HTR-8/SVneo (cell line): ENCODE measurements at regions not wholly inside any gene's neighbourhood (a gene's known extent, or its start where the extent isn't known, plus 50 kb on each side); places are given as distances from the start of the nearest gene placed in this dataset.

Experiments
- DNase-seq: peaks from one replicate; pipeline ENCODE4 v3.0.0; 2011; ENCODE audit warnings: low spot score, mixed read lengths; ENCODE audit not compliant: insufficient read length
- FAIRE-seq: peaks from 2 replicates; lab custom pipeline; 2011; peaks lifted over from hg19 to GRCh38; lab: Jason Lieb, UNC

DNA sequence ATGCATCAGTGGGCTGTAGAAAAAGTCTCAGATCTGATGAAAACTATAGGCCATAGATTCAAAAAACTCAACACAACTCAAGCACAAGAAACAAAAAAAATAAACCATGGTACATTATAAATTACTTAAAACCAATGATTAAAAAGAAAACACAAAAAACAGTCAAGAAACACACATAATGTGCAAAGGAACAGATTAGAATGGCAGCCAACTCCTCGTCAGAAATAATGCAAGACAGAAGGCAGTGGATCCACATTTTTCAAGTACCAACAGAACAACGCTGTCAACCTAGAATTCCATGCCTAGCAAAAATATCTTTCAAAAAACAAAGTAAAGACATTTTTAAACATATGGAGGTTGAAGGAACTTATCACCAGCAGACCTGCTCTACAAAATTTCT lies 69.7 kb downstream of the PSMB1 start:
- DNase-seq (no peak), FAIRE-seq (no peak)

DNA sequence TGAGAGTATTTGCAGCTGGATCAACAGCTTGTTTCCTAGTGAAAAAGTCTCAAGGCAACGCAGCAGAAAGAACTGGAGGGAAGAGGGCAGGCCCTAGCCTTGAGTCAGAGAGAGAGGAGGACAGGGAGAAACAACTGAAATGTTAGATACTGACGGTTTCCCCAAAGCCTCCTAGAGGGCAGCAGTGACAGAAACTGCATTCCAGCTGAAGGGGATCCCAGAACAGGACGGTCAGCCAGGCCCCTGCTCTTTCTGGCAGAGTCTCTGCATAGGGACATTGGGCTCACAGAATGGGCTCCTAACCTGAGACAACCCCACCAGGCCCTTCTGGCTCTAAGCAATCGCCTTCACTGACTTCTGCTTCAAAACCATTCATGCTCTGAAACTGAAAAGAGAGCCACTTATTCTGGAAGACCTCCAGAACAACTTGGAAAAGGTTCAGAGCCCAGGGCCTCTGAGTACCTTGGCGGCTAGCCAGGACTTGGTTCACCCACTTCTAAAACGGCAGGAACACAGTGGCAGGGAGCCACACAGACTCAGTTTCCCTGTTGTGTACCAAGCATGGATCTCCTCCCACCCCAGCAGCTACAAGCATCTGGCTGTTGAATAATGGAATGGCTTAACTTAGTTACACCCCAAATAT lies 72.9 kb downstream of the PSMB1 start:
- FAIRE-seq: no peak
- DNase-seq: peak; percentile 17

DNA sequence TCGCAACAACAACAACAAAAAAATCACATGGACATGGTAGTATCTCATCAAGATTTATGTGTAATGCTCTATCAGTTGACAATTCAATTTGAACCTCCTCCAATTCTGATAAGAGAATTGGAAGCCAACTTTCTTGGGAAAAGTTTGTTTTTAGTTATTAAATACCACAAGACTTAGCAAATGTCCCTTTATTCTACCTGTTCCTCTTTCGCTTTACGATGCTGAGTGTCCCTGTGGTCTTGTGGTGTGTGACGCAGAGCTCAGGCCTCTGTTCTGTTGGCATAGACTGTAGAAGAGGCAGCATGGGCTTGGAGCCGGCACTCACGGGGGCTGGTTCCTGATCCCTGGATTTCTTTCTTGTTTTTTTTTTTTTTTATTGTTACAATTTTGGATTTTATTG lies 76.7 kb downstream of the PSMB1 start:
- DNase-seq: no peak

DNA sequence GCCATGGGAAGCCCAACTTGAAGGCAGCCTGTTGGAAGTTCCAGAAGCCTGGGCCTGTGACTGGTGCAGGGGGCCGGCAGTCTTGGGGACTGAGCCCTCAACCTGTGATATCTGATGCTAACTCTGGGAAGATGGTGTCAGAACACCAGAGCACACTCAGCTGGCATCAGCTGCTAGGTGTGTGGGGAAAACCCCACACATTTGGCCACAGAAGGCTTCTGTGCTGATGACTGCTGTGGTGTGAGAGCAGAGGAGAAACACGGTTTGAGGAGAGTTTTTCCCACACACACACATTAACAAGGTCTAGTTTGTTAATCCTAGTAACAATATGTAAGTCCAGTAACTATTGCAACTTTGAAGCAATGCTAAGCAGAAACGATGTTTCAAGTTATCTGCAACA lies 78.0 kb downstream of the PSMB1 start:
- FAIRE-seq: no peak
- no peak for DNase-seq

More for the DNA sequence above, 76.7 kb downstream of the PSMB1 start:
- FAIRE-seq: no peak

DNA sequence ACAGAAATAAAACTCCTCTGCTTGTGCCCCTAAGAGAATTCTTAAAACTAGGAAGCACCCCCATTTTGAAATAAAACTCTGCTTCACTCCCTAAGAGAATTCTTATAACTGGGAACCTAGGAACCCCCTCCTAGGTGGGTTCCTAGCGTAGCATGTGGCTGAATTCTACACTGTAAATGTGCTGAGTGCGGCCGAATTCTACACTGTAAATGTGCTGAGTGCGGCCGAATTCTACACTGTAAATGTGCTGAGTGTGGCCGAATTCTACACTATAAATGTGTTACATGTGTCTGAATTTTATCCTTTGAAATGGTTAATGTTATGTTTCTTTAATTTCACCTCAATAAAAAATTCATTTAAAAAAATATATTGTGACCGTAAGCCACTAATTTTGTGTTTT lies 79.3 kb downstream of the PSMB1 start:
- DNase-seq (no peak), FAIRE-seq (no peak)

DNA sequence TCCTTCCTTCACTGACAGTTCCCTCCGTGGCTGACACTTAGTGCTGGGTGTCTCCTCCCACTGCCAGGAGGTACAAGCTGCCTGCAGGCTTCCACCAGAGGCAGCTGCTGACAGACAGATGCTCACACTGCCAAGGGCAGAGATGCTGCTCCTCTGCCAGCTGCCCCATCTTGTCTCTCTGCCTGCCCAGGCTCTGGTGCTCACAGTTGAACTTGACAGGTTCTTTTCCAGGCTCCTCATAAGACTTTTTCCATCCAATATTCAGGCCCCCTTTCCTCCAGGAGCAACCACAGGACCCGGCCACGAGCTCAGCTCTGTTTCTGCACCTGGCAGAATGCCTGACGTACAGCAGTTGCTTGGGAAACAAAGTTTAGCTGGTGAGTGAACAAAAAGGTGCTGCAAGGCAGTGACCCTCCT lies 79.8 kb downstream of the PSMB1 start:
- FAIRE-seq: no peak
- no peak for DNase-seq

DNA sequence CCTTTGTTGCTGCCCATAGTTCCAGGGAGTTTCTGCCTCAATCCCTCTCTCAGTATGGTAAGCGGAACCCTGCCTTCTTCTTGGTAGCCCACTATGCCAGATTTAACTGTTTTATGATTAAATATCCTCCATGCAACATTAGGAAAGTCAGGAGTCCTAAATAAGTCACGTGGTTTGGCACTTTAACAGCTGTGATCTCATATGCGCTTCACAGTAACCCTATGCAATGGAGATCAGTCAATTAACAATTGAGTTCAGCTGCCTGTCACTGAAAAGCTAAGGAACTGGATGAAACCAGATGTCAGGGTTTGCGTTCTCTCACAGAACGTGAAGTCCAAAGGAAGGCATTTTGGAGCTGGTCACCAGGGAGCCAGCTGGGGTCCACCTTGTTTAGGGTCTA lies 81.6 kb downstream of the PSMB1 start:
- no peak for FAIRE-seq
- DNase-seq: no peak

DNA sequence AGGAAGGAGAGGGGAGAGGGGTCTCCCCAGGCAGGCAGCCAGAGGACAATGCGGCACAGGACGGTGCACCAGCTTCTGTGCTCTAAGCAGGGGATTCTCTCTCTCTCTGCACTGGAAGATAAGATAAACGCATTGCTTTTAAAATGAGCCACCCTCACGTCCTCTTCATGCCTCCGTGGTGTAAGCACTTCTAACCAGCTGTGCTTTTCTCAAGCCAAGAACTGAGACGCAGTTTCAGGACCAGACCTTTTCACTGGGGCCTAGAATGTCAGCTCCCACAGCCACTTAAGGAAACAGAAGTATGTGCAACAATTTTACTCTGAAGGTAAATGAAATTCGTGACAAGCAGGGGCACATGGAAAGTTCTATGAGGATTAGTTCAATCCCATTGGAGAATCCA lies 82.4 kb downstream of the PSMB1 start:
- no peak for FAIRE-seq
- no peak for DNase-seq

DNA sequence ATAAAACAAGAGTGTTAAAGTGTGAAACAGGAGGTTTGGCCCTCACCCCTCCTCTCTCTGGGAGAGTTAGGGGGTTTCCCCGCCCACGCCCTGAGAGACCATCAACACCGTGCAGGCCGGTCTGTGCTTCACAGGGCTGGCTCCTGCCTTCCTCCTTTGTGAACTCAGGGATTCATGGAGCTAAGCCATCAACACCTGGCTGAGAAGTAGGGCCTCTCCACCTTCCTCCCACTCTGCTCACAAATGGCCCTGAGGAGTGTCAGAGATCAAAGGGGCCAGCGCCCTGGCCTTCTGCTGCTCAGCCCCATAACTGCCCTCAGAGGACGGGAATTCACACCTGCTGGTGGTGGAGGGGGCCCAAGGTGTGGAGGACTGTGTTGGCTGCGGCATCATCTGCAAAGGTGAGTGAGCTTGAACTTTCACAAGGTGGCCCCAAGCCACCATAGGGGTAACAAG lies 88.6 kb downstream of the PSMB1 start:
- DNase-seq (no peak), FAIRE-seq (no peak)

DNA sequence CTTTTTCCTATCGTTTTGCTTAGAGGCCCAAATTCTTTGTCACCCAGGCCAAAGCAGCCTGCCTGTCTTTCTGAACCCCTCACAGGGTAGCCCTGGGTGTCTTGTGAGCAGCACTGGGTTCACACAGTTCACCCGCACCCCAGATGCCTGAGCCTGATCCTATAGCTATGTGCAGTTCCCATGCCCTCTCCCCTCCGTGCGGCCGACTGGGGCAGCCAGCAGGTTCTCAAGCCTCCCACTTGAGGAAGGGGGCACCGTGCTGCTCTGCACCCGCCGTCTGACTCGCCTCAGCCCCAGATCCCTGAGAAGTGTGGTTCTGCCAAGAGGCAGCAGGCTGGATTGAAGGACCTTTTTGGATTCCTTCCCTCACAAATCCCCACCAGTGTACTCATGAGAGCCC lies 89.0 kb downstream of the PSMB1 start:
- DNase-seq (no peak), FAIRE-seq (no peak)

DNA sequence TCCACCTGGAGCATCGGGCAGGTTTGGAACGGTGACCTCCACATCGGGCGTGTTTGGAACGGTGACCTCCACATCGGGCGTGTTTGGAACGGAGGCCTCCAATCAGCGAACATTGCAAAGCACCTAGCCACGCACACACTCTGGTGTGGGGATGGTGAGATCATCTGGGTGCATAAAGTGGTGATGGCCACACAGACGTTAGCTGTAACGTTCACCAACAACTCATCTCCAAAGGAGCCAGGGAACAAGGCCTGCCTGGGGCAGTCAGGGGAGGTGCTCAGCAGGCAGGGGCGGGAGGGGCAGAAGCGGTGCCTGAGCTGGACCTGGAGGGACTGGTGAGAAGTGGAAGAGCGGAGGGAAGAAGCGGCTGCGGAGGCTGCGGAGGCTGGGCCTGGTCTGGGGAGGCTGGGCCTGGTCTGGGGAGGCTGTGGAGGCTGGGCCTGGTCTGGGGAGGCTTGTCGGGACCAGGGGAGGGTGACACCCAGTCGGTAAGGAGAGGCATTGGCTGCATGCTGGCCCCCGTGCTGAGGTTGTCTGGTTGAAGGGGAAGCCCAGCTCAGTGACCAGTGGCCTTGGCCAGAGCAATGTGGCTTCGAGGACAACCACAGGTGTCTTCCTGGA lies 89.9 kb downstream of the PSMB1 start:
- DNase-seq: no peak
- FAIRE-seq: no peak

DNA sequence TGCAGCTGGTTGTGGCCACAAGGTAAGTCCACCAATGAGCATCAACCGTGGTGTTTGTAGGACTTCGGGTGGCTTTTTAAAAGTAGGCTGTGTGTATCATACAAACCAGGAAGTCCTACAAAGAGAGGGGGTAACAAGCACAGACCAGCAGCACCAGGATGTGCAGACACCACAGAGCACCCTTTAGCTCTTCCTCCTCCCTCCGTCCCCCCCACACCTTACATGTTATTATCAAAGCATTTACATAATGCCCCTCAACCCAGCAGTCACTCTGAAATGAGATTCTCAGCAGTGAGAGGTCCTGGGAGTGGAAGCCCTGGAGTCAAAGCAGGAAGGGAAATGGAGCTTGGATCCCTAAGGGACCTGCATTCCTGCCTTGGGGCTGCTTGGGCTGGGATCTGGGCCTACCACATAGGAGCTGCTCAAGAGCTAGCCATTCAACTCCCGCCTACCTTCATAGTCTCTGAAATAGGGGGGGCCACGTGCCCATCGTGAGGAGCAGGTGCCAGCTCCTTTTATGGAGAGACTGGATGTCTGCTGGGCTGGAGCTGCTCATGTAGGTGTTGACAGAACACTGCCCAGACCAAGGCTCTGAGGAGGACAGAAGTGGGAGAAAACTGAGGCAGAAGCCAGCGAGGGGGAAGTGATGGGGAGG lies 90.6 kb downstream of the PSMB1 start:
- DNase-seq (no peak), FAIRE-seq (no peak)

DNA sequence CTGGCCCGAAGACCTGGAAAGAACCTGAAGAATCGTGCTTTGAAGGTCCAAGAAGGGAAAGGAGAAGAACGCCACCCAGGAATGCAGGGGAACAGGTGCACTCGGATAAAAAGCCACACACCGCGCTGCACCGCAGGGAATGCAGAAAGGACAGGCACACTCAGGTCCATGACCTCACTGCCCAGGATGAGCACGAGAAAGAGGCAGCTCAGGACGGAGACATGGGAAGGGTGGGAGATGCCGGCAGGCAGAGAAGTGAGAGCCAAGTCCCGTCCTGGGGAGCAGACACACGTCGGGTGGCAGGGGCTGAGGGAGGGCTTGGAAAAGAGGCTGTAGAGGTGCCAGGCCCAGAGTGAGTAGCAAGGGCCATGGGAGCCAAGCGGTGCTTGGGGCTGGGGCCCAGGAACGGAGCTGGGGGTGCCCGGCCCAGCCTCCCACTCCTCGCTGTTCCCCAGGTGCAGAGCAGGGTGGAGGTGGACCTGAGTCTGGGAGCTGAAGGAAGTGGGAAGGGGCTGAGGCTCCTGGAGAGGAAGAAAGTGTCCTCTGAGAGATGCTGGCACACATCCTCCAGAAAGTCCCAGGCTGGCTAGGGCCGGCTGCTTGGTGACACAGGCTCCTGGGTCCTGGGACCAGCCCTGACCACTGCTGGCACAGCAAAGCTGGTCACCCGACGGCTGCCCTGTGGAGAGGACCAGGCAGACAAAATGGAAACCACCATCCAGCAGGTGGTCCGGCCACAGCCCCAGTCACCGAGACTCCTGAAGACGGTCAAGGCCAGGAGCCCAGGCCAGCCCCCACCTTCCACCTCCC lies 91.3 kb downstream of the PSMB1 start:
- DNase-seq (no peak), FAIRE-seq (no peak)

DNA sequence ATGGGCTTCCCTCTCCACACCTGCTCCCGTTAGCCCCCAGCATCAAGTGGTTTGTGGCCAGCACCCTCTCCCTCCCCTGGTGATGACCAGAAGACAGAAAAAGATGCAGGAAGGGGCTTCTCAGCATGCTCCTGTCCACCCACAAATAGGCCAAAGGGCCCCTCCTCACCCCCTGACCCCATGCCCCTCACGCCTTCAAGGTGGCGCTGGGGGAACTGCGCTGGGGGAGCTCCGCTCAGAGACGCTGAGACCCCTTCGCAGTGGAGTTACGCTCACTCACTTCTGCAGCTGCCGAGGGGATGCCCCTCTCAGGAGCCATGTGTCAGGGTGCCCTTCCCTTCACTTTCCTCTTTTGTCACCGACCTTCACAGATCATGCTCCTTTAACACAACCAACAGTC lies 92.0 kb downstream of the PSMB1 start:
- FAIRE-seq (no peak), DNase-seq (no peak)

DNA sequence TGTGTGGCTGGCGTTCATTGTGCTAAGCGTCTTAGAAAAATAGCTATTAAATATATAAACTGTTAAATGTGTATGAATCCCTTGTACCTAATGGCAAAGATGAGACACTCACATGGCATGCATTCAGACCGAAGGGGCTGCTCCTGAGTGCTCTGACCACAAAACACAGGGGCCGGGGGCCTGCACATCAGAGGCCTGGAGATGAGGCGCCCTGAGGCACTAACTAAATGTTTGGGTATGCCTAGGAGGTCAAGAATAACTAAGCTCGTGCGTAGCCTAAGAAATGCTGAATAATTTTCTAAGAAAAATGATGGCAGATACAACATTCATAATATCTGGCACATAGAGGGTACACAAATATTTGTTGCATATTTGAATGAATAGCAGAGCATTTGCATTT lies 92.5 kb downstream of the PSMB1 start:
- no peak for FAIRE-seq

DNA sequence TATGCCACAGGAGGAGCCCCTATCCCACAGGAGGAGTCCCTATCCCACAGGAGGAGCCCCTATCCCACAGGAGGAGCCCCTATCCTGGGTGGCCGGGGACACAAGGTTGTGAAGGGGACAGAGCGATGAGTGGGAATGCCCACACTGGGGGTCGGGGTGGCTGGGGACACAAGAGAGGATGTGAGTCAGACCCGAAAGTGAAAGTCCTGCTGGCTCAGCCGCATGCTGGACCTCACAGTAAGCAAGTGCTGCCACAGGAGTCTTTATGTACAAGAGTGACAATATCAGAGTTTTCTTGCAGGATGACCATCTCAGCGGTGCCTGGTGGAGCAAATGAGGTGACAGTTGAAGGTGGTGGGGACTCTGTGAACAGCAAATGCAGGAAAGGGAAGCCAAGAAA lies 93.7 kb downstream of the PSMB1 start:
- DNase-seq (peak; percentile 66), FAIRE-seq (no peak)

More for the DNA sequence above, 92.5 kb downstream of the PSMB1 start:
- no peak for DNase-seq

DNA sequence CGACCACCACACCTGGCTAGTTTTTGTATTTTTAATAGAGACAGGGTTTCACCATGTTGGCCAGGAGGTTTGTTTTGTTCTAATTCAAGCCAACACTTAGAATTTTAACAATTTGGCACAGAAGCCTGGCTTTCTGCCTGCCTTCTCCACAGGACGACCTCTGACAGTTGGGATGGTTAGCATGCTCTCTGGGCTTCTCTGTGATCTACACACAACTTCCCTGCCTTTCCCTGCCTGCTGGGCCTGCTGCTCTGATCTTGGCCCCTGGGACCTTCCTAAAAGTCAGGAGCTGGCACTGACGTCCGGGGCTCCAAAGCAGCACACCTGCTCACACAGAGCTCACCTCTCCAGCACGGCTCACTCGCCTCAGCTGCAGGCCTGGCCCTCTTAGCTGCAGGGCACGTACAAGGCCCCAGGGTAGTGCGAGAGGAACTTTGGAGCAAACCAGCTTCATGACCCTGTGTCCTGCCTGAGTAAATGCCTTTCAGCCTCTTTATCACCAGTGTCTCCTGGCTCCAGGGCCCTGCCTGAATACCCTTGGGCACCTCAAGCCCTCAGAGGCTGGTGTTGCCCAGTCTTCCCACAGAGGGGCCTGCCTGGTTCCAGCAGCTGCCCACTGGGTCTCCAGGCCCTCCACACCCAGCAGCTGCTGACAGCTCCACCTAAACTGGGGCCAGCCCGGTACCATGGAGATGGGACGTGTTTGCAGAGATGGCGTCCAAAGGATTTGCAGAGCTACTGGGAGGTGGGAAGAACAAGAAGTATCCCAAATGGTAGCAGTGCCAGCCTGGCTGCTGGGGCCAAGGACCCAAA lies 96.0 kb downstream of the PSMB1 start:
- DNase-seq (no peak), FAIRE-seq (no peak)
